ENCODE measurements at regions not wholly inside any gene's neighbourhood (a gene's known extent, or its start where the extent isn't known, plus 50 kb on each side); places are given as distances from the start of the nearest gene placed in this dataset.

- TF ChIP-seq CTCF (IDR thresholded peaks at IDR 0.05) (no peak), POLR2A (IDR thresholded peaks at IDR 0.05) (no peak)
These were observed 297.5 kb upstream of the FOXQ1 start for GRCh38 chr6:1014431-1014807.

All from tibial nerve (tissue), 3 donors.